BLaER1 (cell line): ENCODE measurements at regions not wholly inside any gene's neighbourhood (a gene's known extent, or its start where the extent isn't known, plus 50 kb on each side); places are given as distances from the start of the nearest gene placed in this dataset.
A peak's percentile ranks its signal among the peaks of the same experiment; 100 is the strongest.

ENCODE experiments used
- H3K27ac ChIP-seq: shearing (Covaris generic); formaldehyde crosslinking; 2 replicates; pipeline ENCODE4 v1.8.1; 2022
- H3K27me3 ChIP-seq: shearing (Covaris generic); formaldehyde crosslinking; 2 replicates; pipeline ENCODE4 v1.8.1; 2022
- H3K36me3 ChIP-seq: shearing (Covaris generic); formaldehyde crosslinking; 2 replicates; pipeline ENCODE4 v1.8.1; 2022
- H3K4me1 ChIP-seq: shearing (Covaris generic); formaldehyde crosslinking; 2 replicates; pipeline ENCODE4 v1.8.1; 2022
- H3K4me2 ChIP-seq: shearing (Covaris generic); formaldehyde crosslinking; 2 replicates; pipeline ENCODE4 v1.8.1; 2022
- H3K4me3 ChIP-seq: shearing (Covaris generic); formaldehyde crosslinking; 2 replicates; pipeline ENCODE4 v1.8.1; 2022
- H3K9ac ChIP-seq: shearing (Covaris generic); formaldehyde crosslinking; 2 replicates; pipeline ENCODE4 v1.8.1; 2022
- H3K9me3 ChIP-seq: shearing (Covaris generic); formaldehyde crosslinking; 2 replicates; pipeline ENCODE4 v1.8.1; 2022
- H4K20me1 ChIP-seq: shearing (Covaris generic); formaldehyde crosslinking; 2 replicates; pipeline ENCODE4 v1.8.1; 2022
- Cebpa-rat ChIP-seq: shearing (Covaris generic); IDR thresholded peaks from 2 replicates; pipeline ENCODE4 v1.8.1; 2022

DNA sequence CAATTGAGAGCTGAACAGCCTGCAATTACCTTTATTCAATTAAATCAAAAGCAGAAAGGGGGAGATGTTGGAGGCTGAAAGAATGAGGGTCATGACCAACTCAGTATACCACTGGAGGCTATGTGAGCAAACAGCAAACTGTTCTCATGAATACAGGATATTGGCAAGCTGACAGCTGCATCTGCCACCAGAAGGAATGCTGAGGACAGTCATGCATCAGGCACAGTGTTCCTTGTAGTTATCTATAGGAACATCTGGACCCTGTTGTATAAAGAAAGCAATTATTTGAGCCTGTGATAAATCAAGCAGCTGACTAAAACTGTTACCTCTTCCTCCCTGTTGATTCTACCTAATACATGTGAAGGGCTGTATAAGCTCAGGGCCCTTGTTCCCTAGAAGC, 2064.6 kb downstream of the TP53TG3F start:
- H3K4me2 ChIP-seq: no peak overlapping the region
- H4K20me1 ChIP-seq: no peaks in the 10 kb centered on the region
- no peak overlapping the region for H3K9ac ChIP-seq
- H3K9me3 ChIP-seq: peaks cover 29% of the 10 kb centered on the region
- H3K4me1 ChIP-seq: no peaks in the 10 kb centered on the region; the same call in 1 of the 2 replicates
- no peak for TF ChIP-seq Cebpa-rat
- H3K4me3 ChIP-seq: no peak overlapping the region
- no peaks in the 10 kb centered on the region for H3K27me3 ChIP-seq
- H3K36me3 ChIP-seq: no peaks in the 10 kb centered on the region
- no peak overlapping the region for H3K27ac ChIP-seq

DNA sequence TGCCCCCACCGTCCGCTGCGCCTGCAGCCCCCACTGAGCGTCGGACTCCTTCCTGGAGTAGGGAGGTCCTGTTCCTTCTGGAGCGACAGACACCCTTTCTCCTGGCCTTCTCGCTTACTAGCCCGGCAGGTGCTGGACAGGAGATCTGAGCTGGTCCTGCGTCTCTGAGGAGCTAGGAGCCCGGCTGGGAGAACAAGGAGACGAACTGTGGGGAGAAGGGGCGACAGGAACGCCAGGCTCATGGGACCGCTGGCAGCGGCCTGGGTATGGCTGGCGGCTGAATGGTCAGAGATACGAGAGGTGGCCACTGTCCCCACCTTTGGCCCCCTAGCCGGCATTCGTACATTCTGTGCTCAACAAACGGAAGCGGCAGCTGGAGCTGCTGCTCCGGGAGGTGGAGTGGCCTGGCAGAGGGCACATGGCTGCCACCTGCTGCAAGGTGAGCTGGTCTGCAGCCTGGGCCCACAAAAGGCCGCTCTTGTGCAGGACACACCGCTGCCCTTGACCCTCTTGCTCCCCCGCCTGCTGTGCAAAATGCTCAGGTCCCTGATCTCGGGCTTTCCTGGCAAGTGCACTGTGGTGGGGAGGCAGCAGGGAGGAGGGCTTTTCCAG, 2066.7 kb downstream of the TP53TG3F start:
- H3K4me3 ChIP-seq: no peak overlapping the region
- H3K27ac ChIP-seq: no peak overlapping the region
- no peaks in the 10 kb centered on the region for H3K27me3 ChIP-seq
- TF ChIP-seq Cebpa-rat: no peak
- no peaks in the 10 kb centered on the region for H3K36me3 ChIP-seq
- H3K4me2 ChIP-seq: no peak overlapping the region
- no peaks in the 10 kb centered on the region for H4K20me1 ChIP-seq
- H3K4me1 ChIP-seq: no peaks in the 10 kb centered on the region; the same call in 1 of the 2 replicates
- no peak overlapping the region for H3K9ac ChIP-seq
- peaks cover 26% of the 10 kb centered on the region for H3K9me3 ChIP-seq

DNA sequence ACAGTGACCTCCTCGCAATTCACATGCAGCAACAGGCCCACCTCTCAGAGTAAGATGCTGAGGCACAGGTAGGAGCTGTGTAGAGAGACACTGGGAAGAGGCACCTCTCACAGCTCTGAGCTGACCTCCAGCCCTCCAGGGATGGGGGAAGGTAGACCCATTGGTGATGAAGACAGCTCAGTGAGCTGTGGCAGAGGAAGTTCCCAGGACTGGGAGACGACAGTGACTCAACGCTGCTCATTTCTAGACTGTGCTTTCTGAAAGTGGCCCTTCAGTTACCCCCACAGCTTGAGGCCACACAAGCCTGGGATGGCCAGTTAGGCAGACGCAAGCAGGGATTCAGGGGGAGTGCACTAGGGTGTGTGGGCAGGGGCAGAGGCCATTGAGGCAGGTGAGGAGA, 2073.2 kb downstream of the TP53TG3F start:
- Histone ChIP-seq H3K4me3 (no peak overlapping the region), H3K27me3 (no peaks in the 10 kb centered on the region), H3K9ac (no peak overlapping the region), H3K9me3 (no peaks in the 10 kb centered on the region), H3K27ac (no peak overlapping the region), H4K20me1 (no peaks in the 10 kb centered on the region), H3K4me2 (no peak overlapping the region), H3K4me1 (no peaks in the 10 kb centered on the region), H3K36me3 (no peaks in the 10 kb centered on the region)
- no peak for TF ChIP-seq Cebpa-rat

DNA sequence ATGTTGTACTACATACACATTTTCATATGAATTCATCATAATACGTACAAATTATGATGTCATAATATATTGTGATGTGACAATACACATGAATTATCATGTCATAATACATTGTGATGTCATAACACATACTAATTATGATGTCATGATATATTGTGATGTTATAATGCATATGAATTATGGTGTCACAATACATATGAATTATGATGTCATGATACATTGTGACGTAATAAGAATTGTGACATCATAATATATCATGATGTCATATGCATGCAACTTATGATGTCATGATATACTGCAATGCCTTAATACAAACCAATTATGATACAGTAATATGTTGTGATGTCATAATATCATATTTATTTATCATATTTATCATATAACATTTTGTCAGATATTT, 2074.3 kb downstream of the TP53TG3F start:
- Histone ChIP-seq H3K36me3 (no peaks in the 10 kb centered on the region), H3K27me3 (no peaks in the 10 kb centered on the region), H3K27ac (no peak overlapping the region), H3K9me3 (no peaks in the 10 kb centered on the region), H3K4me2 (no peak overlapping the region), H3K4me3 (no peak overlapping the region), H3K4me1 (no peaks in the 10 kb centered on the region), H3K9ac (no peak overlapping the region), H4K20me1 (no peaks in the 10 kb centered on the region)
- TF ChIP-seq Cebpa-rat: no peak

DNA sequence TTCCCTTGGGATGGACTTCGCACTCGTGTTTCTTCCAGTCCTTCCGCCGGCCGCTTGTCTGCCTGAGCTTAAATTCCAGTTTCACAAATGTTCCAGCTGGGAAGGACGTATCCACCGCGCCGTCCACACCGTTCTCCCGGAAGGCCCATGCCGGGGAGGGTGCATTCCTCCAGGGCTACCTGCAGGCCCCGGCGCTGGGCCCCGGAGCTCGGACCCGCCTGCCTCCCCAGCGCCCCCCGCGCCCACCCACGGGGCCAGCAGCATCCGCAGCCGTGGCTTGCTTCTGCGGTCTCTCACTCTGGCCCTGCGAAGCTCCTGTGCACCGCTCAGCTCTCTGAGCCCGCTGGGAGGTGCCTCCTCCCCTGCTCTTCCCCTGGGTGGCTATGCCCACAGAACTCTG, 2084.1 kb downstream of the TP53TG3F start:
- no peaks in the 10 kb centered on the region for H3K36me3 ChIP-seq
- no peak overlapping the region for H3K4me3 ChIP-seq
- H4K20me1 ChIP-seq: no peaks in the 10 kb centered on the region
- H3K9ac ChIP-seq: no peak overlapping the region
- H3K9me3 ChIP-seq: peaks cover 15% of the 10 kb centered on the region
- H3K4me1 ChIP-seq: no peaks in the 10 kb centered on the region
- no peak for TF ChIP-seq Cebpa-rat
- no peaks in the 10 kb centered on the region for H3K27me3 ChIP-seq
- no peak overlapping the region for H3K4me2 ChIP-seq
- H3K27ac ChIP-seq: no peak overlapping the region

DNA sequence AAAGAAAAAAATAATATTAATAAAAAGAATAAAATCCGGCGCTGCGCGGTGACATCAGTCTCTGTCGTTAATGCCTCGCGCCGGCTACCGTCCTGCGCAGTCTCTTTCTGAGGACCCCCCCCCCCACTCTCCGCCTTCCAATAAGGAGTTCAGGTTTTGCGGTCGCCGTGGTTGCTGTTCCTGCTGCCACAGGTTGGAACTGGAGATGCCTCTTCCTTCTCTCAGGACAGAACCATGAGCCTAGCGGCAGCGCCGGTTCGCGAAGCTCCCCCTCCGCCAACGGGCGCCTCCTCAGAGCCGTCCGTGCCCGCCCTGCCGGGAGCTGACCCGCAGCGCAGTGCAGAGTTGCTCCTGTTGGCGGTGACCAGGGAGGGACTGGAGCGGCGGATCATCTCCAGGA, 2093.4 kb downstream of the TP53TG3F start:
- Histone ChIP-seq H3K4me2 (no peak overlapping the region), H3K9ac (no peak overlapping the region), H3K27ac (no peak overlapping the region), H3K4me3 (no peak overlapping the region), H3K9me3 (peaks cover 6% of the 10 kb centered on the region), H3K4me1 (no peaks in the 10 kb centered on the region), H4K20me1 (no peaks in the 10 kb centered on the region), H3K27me3 (no peaks in the 10 kb centered on the region), H3K36me3 (no peaks in the 10 kb centered on the region)
- no peak for TF ChIP-seq Cebpa-rat

DNA sequence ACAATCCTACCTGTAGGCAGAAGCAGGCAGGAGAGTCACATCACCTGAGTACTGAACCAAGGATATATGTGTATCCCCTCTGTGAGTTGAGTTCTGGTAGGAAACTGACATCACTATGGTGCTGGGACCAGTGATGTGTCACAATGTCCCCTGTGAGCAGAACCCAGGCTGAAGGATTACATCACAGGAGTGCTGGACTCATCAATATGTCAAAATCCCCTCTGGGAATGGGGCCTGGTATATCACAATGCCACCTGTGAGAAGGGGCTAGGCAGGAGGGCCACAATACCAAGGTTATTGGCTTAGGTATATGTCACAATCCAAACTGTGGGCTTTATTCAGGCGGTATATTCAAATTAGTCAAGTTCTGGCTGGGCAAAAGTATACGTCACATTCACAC, 2098.3 kb downstream of the TP53TG3F start:
- no peak overlapping the region for H3K27ac ChIP-seq
- H3K9ac ChIP-seq: no peak overlapping the region
- H3K4me1 ChIP-seq: peaks cover 24% of the 10 kb centered on the region
- no peaks in the 10 kb centered on the region for H3K36me3 ChIP-seq
- no peak for TF ChIP-seq Cebpa-rat
- no peaks in the 10 kb centered on the region for H4K20me1 ChIP-seq
- no peak overlapping the region for H3K4me2 ChIP-seq
- no peaks in the 10 kb centered on the region for H3K27me3 ChIP-seq
- H3K9me3 ChIP-seq: peaks cover 4% of the 10 kb centered on the region
- no peak overlapping the region for H3K4me3 ChIP-seq

DNA sequence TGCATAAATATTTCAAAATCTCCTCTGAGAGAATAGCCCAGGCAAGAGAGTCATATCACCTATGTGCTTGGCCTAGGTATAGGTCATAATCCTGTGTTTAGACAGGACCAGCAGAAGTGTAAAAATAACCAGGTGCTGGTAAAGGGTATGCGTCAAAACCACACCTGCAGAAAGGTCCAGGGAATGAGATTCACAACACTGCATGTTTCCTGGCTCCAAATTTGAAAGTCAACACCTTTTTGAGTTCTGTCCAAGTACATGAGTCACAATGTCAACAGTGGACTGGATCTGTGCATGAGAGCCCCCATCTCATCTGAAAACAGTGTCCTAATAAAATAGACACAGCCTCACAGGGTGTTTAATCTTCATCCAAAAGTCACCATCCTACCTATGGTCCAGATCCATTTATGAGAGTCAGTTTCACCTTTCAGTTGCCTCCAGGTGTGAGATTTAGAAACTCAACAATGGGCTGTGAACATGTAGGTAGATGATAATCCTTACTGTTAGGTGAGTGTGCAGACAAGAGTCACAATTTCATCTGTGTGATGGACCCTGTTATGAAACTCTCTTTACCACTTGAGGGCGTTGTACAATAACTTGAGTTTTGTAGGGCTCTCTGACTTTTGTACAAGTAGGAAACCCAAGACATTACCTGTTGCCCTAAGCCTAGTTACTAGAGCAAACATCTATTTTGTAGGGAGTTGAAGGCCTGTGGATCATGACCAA, 2100.7 kb downstream of the TP53TG3F start:
- Histone ChIP-seq H3K27me3 (no peaks in the 10 kb centered on the region), H4K20me1 (no peaks in the 10 kb centered on the region), H3K27ac (no peak overlapping the region), H3K4me3 (no peak overlapping the region), H3K9ac (no peak overlapping the region), H3K4me1 (peaks cover 24% of the 10 kb centered on the region), H3K9me3 (no peaks in the 10 kb centered on the region), H3K36me3 (no peaks in the 10 kb centered on the region), H3K4me2 (peak overlapping the region; percentile 36; the same call in 1 of the 2 replicates)
- TF ChIP-seq Cebpa-rat: no peak

DNA sequence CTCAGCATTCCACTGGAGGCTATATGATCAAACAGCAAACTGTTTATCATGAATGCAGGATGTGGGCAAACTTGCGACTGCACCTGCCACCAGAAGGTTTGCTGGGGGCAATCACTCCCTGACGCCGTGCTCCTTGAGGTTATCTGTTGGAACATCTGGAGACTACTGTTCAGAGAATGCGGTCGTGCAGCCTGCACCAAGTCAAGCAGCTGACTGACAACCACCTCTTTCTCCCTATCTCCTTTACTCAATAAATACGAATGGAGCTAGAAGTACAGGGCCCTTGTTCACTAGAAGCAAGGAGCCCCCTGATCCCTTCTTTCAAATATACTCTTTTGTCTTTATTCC, 2101.2 kb downstream of the TP53TG3F start:
- H3K27ac ChIP-seq: no peak overlapping the region
- H3K9me3 ChIP-seq: no peaks in the 10 kb centered on the region
- H3K4me1 ChIP-seq: peaks cover 24% of the 10 kb centered on the region
- H3K4me2 ChIP-seq: peak overlapping the region; percentile 36; the same call in 1 of the 2 replicates
- H3K9ac ChIP-seq: no peak overlapping the region
- no peaks in the 10 kb centered on the region for H4K20me1 ChIP-seq
- no peak for TF ChIP-seq Cebpa-rat
- no peaks in the 10 kb centered on the region for H3K27me3 ChIP-seq
- H3K4me3 ChIP-seq: no peak overlapping the region
- H3K36me3 ChIP-seq: no peaks in the 10 kb centered on the region

DNA sequence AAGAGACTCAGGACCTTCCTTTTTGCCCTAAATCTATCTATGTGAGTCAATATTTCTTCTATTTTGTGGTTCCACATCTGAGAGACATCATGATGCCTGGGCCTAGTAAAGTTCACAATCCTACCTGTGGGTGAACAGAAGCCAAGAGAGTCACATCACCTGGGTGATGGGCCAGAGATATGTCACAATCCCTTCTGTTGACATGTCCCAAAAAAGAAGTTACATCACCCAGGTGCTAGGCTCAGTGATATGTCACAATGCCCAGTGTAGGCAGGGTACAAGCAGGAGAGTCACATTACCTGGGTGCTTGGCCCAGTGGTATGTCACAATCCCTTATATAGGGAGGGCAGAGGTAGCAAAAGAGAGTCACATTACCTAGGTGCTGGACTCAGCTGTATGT, 2101.9 kb downstream of the TP53TG3F start:
- Histone ChIP-seq H3K9me3 (no peaks in the 10 kb centered on the region), H3K4me2 (peak overlapping the region; percentile 26), H3K36me3 (no peaks in the 10 kb centered on the region), H4K20me1 (no peaks in the 10 kb centered on the region), H3K27ac (peak overlapping the region; percentile 38; the same call in 1 of the 2 replicates), H3K4me1 (peaks cover 24% of the 10 kb centered on the region), H3K27me3 (no peaks in the 10 kb centered on the region), H3K9ac (no peak overlapping the region), H3K4me3 (no peak overlapping the region)
- no peak for TF ChIP-seq Cebpa-rat
